HepG2 (cell line): ENCODE measurements at regions not wholly inside any gene's neighbourhood (a gene's known extent, or its start where the extent isn't known, plus 50 kb on each side); places are given as distances from the start of the nearest gene placed in this dataset.

Source experiments
- CBFB ChIP-seq: sonication (generic); formaldehyde crosslinking; IDR thresholded peaks from 2 replicates; pipeline ENCODE4 v1.4.0; 2020; ENCODE audit warnings: missing genetic modification reagents
- RERE ChIP-seq: IDR thresholded peaks from 2 replicates; pipeline ENCODE4 v1.6.1; 2016; ENCODE audit warnings: low read depth, missing genetic modification reagents, missing compliant biosample characterization
- ZNF883 ChIP-seq: sonication (generic); formaldehyde crosslinking; IDR thresholded peaks from 2 replicates; pipeline ENCODE4 v1.5.1; 2020; ENCODE audit warnings: mild to moderate bottlenecking, missing genetic modification reagents; ENCODE audit errors: not compliant biosample characterization
- TF ChIP-seq, protein P1 (sequence below): sonication (generic); formaldehyde crosslinking; IDR thresholded peaks from 2 replicates; pipeline ENCODE4 v1.9.0; 2021; ENCODE audit warnings: missing genetic modification reagents, borderline replicate concordance

- no peak for TF ChIP-seq RERE (CRISPR knock-in tag)
- TF ChIP-seq, protein P1, sequence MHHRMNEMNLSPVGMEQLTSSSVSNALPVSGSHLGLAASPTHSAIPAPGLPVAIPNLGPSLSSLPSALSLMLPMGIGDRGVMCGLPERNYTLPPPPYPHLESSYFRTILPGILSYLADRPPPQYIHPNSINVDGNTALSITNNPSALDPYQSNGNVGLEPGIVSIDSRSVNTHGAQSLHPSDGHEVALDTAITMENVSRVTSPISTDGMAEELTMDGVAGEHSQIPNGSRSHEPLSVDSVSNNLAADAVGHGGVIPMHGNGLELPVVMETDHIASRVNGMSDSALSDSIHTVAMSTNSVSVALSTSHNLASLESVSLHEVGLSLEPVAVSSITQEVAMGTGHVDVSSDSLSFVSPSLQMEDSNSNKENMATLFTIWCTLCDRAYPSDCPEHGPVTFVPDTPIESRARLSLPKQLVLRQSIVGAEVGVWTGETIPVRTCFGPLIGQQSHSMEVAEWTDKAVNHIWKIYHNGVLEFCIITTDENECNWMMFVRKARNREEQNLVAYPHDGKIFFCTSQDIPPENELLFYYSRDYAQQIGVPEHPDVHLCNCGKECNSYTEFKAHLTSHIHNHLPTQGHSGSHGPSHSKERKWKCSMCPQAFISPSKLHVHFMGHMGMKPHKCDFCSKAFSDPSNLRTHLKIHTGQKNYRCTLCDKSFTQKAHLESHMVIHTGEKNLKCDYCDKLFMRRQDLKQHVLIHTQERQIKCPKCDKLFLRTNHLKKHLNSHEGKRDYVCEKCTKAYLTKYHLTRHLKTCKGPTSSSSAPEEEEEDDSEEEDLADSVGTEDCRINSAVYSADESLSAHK (CRISPR knock-in tag): no peak
- no peak for TF ChIP-seq ZNF883 (CRISPR knock-in tag)
- TF ChIP-seq CBFB: no peak
Measured at GRCh38 chrX:39750848-39751247, 346.9 kb downstream of the BCOR start.
